Right atrium auricular region (tissue), 2 donors: ENCODE measurements at regions not wholly inside any gene's neighbourhood (a gene's known extent, or its start where the extent isn't known, plus 50 kb on each side); places are given as distances from the start of the nearest gene placed in this dataset.

Experiments used
- DNase-seq: peaks from one replicate; pipeline ENCODE4 v3.0.0-alpha.2; 2019; ENCODE audit warnings: low spot score
- H3K27ac ChIP-seq, 2 donors: fragments of 200-600 bp; sonication (generic); 1 replicate in 1 of 2; 2 replicates in 1 of 2; pipeline ENCODE4 v1.5.1; 2016 to 2019
- H3K27me3 ChIP-seq, 2 donors: fragments of 200-600 bp; sonication (generic); one replicate each; pipeline versions ENCODE4 v1.5.1 to v1.6.0; 2017 to 2019
- H3K36me3 ChIP-seq: fragments of 200-600 bp; sonication (generic); one replicate; pipeline ENCODE4 v1.5.1; 2016
- H3K4me1 ChIP-seq, 2 donors: fragments of 200-600 bp; sonication (generic); one replicate each; pipeline versions ENCODE4 v1.5.1 to v1.6.0; 2017 to 2019
- H3K4me3 ChIP-seq, 2 donors: fragments of 200-600 bp; sonication (generic); 1 replicate in 1 of 2; 2 replicates in 1 of 2; pipeline ENCODE4 v1.5.1; 2017 to 2019; ENCODE audit warnings: mild to moderate bottlenecking in 1 of 2, moderate library complexity in 1 of 2
- H3K9me3 ChIP-seq, 2 donors: fragments of 200-600 bp; sonication (generic); one replicate each; pipeline ENCODE4 v1.5.1; 2019
- TF ChIP-seq, protein P1 (sequence below), 2 donors: fragments of 200-600 bp; sonication (generic); IDR thresholded peaks; one replicate each; pipeline ENCODE4 v1.5.1; 2019; ENCODE audit warnings: antibody characterized with exemption in 2 of 2

DNA sequence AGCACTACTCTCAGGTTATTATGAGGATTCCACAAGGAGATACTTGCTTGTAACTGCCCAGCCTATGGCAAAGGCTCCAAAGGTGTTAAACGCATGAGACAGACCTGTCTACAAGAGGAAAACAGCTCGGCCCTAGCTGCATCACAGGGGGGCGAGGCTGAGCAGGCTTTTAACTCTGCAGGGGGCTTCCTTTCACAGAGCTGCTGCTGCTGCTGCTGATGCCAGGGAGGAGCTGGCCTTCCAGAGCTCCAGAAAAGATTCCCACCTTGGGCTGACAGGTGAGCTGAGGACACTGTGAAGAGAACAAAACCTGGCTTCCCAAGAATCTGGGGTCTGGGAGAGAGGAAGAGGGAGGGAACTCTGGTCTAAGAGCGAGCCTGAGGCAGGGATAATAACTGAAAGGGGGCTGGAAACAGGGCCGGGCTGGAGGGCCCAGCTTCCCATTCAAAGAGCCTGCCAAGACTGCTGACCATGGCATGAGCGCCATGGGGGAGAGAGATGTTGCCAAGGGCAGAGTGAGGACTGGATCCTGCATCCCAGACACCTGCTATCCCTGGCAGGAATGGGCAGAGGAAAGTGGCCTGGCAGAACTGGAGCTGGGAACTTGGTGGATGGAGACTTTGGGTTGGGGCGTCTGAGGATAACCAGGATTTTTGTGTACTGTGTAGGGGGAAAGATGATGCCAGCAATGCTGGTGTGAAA lies 211.1 kb upstream of the LRFN2 start:
- TF ChIP-seq, protein P1, sequence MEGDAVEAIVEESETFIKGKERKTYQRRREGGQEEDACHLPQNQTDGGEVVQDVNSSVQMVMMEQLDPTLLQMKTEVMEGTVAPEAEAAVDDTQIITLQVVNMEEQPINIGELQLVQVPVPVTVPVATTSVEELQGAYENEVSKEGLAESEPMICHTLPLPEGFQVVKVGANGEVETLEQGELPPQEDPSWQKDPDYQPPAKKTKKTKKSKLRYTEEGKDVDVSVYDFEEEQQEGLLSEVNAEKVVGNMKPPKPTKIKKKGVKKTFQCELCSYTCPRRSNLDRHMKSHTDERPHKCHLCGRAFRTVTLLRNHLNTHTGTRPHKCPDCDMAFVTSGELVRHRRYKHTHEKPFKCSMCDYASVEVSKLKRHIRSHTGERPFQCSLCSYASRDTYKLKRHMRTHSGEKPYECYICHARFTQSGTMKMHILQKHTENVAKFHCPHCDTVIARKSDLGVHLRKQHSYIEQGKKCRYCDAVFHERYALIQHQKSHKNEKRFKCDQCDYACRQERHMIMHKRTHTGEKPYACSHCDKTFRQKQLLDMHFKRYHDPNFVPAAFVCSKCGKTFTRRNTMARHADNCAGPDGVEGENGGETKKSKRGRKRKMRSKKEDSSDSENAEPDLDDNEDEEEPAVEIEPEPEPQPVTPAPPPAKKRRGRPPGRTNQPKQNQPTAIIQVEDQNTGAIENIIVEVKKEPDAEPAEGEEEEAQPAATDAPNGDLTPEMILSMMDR (IDR thresholded peaks at IDR 0.05): no peak
- DNase-seq: no peak
- Histone ChIP-seq H3K27ac (no peak overlapping the region), H3K27me3 (no peaks in the 10 kb centered on the region), H3K9me3 (no peaks in the 10 kb centered on the region), H3K4me3 (no peak overlapping the region), H3K36me3 (no peaks in the 10 kb centered on the region), H3K4me1 (peaks cover 0 to 12% of the 10 kb centered on the region in 2 donors)

- DNase-seq: no peak
- Histone ChIP-seq H3K27ac (no peak overlapping the region), H3K9me3 (no peaks in the 10 kb centered on the region), H3K4me3 (no peak overlapping the region), H3K4me1 (peaks cover 0 to 7% of the 10 kb centered on the region in 2 donors), H3K36me3 (no peaks in the 10 kb centered on the region), H3K27me3 (no peaks in the 10 kb centered on the region)
- TF ChIP-seq, protein P1 (IDR thresholded peaks at IDR 0.05): no peak
These were observed 209.4 kb upstream of the LRFN2 start for GRCh38 chr6:40796260-40797221.

DNA sequence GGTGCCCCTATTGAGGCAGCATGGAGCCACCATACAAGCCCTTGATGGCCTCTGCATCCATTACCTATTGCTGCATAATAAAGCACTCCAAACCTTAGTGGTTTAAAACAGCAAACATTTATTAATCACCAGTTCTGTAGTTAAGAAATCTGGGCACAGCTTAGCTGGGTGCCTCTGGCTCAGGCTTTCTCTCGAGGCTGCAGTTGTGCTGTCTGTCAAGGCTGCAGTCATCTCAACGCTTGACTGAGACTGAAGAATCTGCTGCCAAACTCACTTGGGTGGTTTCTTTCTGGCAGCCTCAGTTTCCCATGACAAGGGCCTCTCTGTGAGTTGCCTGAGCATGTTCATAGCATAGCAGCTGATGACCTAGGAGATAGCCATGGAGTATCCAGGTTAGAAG lies 207.4 kb upstream of the LRFN2 start:
- H3K27me3 ChIP-seq: no peaks in the 10 kb centered on the region
- no peaks in the 10 kb centered on the region for H3K9me3 ChIP-seq
- H3K4me1 ChIP-seq: peaks cover 0 to 9% of the 10 kb centered on the region in 2 donors
- H3K4me3 ChIP-seq: no peak overlapping the region
- H3K36me3 ChIP-seq: no peaks in the 10 kb centered on the region
- no peak overlapping the region for H3K27ac ChIP-seq
- no peak for DNase-seq
- TF ChIP-seq, protein P1 (IDR thresholded peaks at IDR 0.05): no peak

DNA sequence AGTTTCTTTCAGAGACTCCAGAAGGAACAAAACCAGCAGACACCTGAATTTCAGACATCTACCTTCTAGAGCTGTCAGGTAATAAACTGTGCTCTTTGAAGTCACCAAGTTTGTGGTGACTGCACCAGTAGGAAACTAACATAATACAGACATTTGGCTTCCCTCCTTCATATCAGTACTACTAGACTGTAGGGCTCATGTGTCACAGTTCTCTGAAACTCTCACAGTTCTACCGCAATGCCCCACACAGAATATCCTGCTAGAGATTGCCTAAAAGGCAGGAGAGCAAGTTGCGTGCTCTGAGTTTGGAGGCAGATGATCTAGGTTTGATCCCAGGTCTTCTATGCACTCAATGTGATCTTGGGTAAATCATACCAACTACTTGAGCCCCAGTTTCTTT lies 205.0 kb upstream of the LRFN2 start:
- H3K27ac ChIP-seq: no peak overlapping the region
- H3K4me1 ChIP-seq: peaks cover 0 to 22% of the 10 kb centered on the region in 2 donors
- H3K9me3 ChIP-seq: no peaks in the 10 kb centered on the region
- H3K27me3 ChIP-seq: no peaks in the 10 kb centered on the region
- H3K36me3 ChIP-seq: no peaks in the 10 kb centered on the region
- TF ChIP-seq, protein P1 (IDR thresholded peaks at IDR 0.05): no peak
- DNase-seq: no peak
- H3K4me3 ChIP-seq: no peak overlapping the region

DNA sequence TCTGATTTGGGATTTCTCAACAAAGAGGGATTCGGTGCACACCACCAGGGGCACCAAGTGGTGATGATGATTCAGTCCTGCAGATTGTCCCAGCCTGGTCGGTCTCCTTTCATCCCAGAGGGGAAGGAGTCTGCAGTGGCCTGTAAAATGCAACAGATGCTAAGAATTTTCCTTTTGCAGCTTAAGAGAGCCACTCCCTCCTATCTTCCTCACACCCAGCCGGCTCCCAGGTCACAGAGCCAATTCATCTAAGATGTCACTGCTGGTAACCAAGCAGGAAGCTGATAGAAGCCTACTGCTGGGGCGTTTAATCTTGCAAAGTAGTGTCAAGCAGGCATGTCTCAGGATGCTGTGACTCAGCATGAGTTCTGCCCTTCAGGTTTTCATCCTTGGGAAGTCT lies 203.8 kb upstream of the LRFN2 start:
- no peaks in the 10 kb centered on the region for H3K27me3 ChIP-seq
- TF ChIP-seq, protein P1 (IDR thresholded peaks at IDR 0.05): no peak
- no peaks in the 10 kb centered on the region for H3K36me3 ChIP-seq
- H3K9me3 ChIP-seq: no peaks in the 10 kb centered on the region
- no peak overlapping the region for H3K4me3 ChIP-seq
- no peak for DNase-seq
- H3K27ac ChIP-seq: no peak overlapping the region
- H3K4me1 ChIP-seq: peaks cover 0 to 15% of the 10 kb centered on the region in 2 donors
